IPS-18a (cell line): ENCODE measurements at regions not wholly inside any gene's neighbourhood (a gene's known extent, or its start where the extent isn't known, plus 50 kb on each side); places are given as distances from the start of the nearest gene placed in this dataset.
"Not testable (repeated sequence)": the region's sequence is repeated elsewhere in the genome, so short reads cannot be mapped to it uniquely, and the experiment has no call there.

ENCODE experiments used
- H3K27ac ChIP-seq: one replicate; pipeline ENCODE4 v1.5.1; 2013; ENCODE audit warnings: low read length
- H3K27me3 ChIP-seq: one replicate; pipeline ENCODE4 v1.6.1; 2013; ENCODE audit warnings: mild to moderate bottlenecking, low read length; ENCODE audit not compliant: control insufficient read depth, insufficient read depth
- H3K36me3 ChIP-seq: one replicate; pipeline ENCODE4 v1.6.1; 2013; ENCODE audit warnings: low read depth, low read length; ENCODE audit not compliant: control insufficient read depth
- H3K4me1 ChIP-seq: one replicate; pipeline ENCODE4 v1.6.1; 2013; ENCODE audit warnings: low read depth, low read length; ENCODE audit not compliant: control insufficient read depth
- H3K4me3 ChIP-seq: one replicate; pipeline ENCODE4 v1.5.1; 2013; ENCODE audit warnings: low read length
- H3K9ac ChIP-seq: one replicate; pipeline ENCODE4 v1.6.1; 2013; ENCODE audit warnings: mild to moderate bottlenecking, low read length, moderate library complexity
- H3K9me3 ChIP-seq: one replicate; pipeline ENCODE4 v1.6.1; 2013; ENCODE audit warnings: low read depth, low read length; ENCODE audit not compliant: control insufficient read depth

DNA sequence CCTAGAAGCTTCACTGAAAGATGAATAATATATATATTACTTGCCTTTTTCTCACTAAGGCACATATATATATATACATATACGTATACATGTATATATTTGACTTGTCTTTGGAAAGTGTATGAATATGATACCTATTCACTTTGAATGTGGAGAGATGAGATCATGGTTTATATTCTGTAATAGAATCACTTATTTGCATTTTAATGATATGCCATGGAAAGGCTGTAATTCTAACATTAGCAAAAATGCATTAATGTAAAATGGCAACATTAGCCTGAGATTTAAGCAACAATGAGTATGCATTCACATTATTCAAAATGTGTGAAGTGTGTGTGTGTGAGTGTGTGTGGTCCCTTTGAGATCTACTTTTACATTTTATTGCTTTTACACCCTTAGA lies 54.5 kb upstream of the PRKD1 start:
- Histone ChIP-seq H3K4me3 (no peak overlapping the region), H3K27me3 (no peaks in the 10 kb centered on the region), H3K27ac (no peak overlapping the region), H3K9me3 (no peaks in the 10 kb centered on the region), H3K9ac (no peak overlapping the region), H3K36me3 (no peaks in the 10 kb centered on the region), H3K4me1 (no peaks in the 10 kb centered on the region)

DNA sequence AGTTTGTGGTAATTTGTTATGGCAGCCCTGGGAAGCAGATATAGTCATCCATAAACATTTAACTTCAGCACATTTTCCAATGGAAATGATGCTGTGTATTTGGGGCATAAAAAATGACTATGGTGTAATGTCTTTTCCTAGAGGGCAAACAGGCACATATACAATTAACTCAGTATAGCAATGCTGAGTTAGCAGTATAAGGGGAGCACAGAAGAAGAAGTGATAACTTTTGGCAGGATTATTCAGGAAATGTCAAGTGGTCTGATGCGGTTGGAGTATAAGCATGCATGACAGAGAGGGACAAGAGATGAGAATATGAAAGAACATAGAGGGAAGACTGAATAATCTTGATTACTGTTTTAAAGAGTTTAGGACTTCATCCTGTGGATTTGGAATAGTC lies 55.3 kb upstream of the PRKD1 start:
- no peaks in the 10 kb centered on the region for H3K9me3 ChIP-seq
- no peak overlapping the region for H3K27ac ChIP-seq
- no peak overlapping the region for H3K9ac ChIP-seq
- no peaks in the 10 kb centered on the region for H3K36me3 ChIP-seq
- no peak overlapping the region for H3K4me3 ChIP-seq
- H3K27me3 ChIP-seq: no peaks in the 10 kb centered on the region
- H3K4me1 ChIP-seq: no peaks in the 10 kb centered on the region

DNA sequence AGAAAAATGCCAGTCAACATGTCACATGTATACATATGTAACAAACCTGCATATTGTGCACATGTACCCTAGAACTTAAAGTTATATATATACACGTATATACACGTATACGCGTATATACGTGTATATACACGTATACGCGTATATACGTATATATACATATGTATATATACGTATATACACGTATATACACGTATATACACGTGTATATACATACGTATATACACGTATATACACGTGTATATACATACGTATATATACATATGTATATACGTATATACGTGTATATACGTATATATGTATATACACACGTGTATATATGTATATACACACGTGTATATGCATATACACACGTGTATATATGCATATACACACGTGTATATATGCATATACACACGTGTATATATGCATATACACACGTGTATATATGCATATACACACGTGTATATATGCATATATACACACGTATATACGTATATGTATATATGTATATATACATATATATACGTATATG lies 62.8 kb upstream of the PRKD1 start:
- not testable (repeated sequence) for H3K4me1 ChIP-seq, H3K9ac ChIP-seq, H3K36me3 ChIP-seq, H3K4me3 ChIP-seq, H3K9me3 ChIP-seq, H3K27me3 ChIP-seq, H3K27ac ChIP-seq

DNA sequence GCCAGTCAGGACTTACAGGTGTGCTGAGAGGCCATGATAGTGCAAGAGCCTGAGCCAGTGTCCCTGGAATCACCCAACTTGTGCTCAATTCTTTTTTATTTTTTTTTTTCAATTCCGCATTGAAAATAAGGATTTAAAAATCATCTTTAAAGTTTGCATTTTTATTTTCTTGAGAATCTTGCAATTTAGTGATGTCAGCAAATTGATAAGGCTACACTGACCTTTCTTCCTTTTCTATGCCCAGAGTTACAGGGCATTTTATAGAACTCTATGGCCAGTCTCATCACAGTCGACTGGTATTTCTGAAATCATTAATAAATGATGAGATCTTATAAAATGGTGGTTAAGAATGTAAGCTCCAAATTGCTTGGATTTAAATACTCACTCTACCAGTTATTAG lies 63.3 kb upstream of the PRKD1 start:
- Histone ChIP-seq H3K27ac (no peak overlapping the region), H3K36me3 (no peaks in the 10 kb centered on the region), H3K9me3 (no peaks in the 10 kb centered on the region), H3K4me3 (no peak overlapping the region), H3K9ac (no peak overlapping the region), H3K27me3 (no peaks in the 10 kb centered on the region), H3K4me1 (no peaks in the 10 kb centered on the region)

DNA sequence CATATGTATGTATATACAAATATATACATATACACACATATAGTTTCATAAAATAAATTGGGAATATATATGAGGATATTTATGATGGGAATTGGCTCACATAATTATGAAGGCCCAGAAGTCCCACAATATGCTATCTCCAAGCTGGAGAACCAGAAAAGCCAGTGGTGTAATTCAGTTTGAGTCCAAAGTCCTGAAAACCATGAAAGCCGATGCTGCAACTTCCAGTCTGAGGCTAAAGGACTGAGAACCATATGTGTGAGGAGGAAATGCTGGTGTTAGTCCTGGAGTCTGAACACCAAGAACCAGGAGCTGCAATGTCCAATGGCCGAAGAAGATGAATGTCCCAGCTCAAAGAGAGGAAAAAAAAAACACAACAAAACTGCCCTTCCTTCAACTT lies 65.5 kb upstream of the PRKD1 start:
- no peak overlapping the region for H3K9ac ChIP-seq
- H3K27me3 ChIP-seq: no peaks in the 10 kb centered on the region
- no peaks in the 10 kb centered on the region for H3K4me1 ChIP-seq
- H3K4me3 ChIP-seq: no peak overlapping the region
- H3K36me3 ChIP-seq: no peaks in the 10 kb centered on the region
- no peaks in the 10 kb centered on the region for H3K9me3 ChIP-seq
- no peak overlapping the region for H3K27ac ChIP-seq

DNA sequence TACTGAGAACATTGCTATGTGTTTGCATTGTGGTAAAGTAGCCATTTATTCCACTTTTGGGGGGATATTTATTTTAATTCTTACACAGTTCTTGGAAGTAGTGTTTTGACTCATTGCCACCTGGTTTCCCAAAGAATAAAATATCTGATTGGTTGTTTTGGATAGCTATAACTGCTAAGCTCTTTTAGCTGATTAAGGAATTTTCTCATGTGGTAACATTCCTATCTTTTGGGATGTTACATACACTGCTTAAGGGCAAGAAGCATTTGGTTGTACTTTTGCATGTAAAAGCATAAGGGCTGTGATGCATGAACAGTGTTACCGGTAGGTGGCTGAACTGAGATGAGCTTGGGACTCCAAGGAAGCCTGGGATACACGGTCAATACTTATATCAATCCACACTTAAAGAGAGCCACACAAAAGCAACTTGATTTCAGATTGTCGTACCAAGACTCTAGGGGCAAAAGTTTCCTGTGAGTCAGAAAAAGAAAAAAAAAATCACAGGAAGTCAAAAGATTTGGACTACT lies 71.4 kb upstream of the PRKD1 start:
- Histone ChIP-seq H3K9me3 (no peaks in the 10 kb centered on the region), H3K4me1 (no peaks in the 10 kb centered on the region), H3K9ac (no peak overlapping the region), H3K36me3 (no peaks in the 10 kb centered on the region), H3K27ac (no peak overlapping the region), H3K4me3 (no peak overlapping the region), H3K27me3 (no peaks in the 10 kb centered on the region)

DNA sequence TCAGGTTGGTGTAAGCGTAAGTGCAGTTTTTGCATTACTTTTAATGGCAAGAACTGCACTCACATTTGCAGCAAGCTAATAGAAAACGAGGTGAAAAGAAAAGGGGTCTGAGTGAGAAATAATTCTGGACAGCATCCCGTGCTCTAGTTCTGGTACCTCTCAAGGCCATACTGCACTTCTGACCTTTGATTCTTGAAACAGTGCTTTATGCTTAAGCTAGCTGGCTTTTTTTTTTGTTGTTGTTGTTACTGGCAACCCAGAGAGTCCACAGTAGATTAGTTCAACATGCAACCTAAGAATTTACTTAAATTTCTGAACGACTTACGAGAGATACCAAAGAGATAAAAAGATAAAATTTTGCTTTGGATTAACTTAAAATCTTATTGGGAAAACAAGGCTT lies 75.2 kb upstream of the PRKD1 start:
- H3K4me1 ChIP-seq: peaks cover 3% of the 10 kb centered on the region
- H3K27me3 ChIP-seq: no peaks in the 10 kb centered on the region
- H3K9ac ChIP-seq: no peak overlapping the region
- H3K4me3 ChIP-seq: no peak overlapping the region
- no peaks in the 10 kb centered on the region for H3K36me3 ChIP-seq
- no peak overlapping the region for H3K27ac ChIP-seq
- no peaks in the 10 kb centered on the region for H3K9me3 ChIP-seq

DNA sequence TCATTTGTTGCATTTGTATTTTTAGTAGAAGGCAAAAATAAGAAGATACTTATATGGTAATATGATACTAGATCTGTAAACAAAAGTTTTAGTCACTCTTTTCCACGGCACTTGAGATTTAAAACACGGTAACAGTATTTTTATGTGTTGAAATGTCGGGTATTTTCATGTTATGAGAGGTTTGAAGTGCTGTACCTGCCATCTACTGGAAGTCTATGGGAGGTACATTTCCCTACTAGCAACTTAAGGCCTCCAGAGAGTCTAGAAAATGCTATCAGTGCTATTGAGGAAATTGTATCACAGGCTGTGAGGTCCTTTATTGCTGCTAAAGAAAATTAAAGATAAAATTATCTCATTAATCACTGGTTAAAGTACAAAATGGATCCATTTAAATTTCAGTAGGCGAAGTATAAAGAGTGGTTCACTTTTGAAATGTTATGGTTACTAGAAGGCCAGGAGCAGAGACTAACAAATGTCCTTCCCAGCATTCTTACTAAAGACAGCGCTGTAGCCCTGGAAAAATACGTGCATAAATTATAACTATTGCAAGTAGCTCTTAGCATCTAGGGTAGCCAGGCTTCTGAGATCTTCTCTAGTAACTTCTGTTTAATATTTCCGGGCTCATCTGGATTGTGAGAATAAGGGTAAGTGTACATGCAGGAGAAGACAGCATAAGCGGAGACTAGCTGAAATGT lies 77.6 kb upstream of the PRKD1 start:
- no peaks in the 10 kb centered on the region for H3K36me3 ChIP-seq
- peaks cover 4% of the 10 kb centered on the region for H3K9me3 ChIP-seq
- H3K9ac ChIP-seq: no peak overlapping the region
- no peak overlapping the region for H3K4me3 ChIP-seq
- no peak overlapping the region for H3K27ac ChIP-seq
- H3K27me3 ChIP-seq: no peaks in the 10 kb centered on the region
- H3K4me1 ChIP-seq: peaks cover 3% of the 10 kb centered on the region

DNA sequence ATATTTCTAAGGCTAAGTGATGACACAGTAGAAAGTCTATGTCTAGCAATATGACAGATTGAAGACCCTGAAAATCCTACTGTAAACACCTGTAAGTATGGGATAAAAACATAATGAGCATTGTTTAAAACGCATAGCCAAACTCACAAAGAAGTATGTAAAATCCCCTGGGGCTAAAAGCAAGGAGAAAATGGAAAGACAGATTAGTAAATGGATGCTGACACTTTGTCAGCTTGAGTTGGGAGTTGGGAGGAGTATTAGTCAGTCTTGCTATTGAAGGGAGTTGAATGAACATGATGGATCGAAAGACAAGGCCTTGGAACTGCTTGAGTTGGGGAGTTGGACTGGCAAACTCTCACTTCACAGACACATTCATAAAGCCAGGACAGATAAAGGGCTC lies 79.0 kb upstream of the PRKD1 start:
- Histone ChIP-seq H3K9me3 (peaks cover 4% of the 10 kb centered on the region), H3K36me3 (no peaks in the 10 kb centered on the region), H3K9ac (no peak overlapping the region), H3K4me3 (no peak overlapping the region), H3K4me1 (peaks cover 3% of the 10 kb centered on the region), H3K27me3 (no peaks in the 10 kb centered on the region), H3K27ac (no peak overlapping the region)

DNA sequence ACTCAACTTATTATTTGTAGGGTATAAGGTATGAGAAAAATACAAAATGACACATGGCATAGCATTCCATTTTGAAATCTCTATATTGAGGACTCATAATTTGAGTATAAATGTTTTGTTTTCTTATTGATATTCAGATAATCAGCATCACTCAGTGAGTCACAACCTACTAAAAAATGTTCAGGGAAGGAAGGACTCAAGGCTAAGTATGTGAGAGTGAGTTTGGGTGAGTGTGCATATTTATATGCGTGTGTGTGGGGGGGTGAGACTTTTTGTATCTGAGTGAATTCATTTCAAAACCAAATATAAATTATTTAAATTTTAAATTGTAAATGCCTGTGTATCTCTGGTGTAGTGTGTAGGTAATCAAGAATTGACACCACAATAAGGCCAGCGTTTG lies 87.8 kb upstream of the PRKD1 start:
- H3K36me3 ChIP-seq: no peaks in the 10 kb centered on the region
- H3K9ac ChIP-seq: no peak overlapping the region
- no peak overlapping the region for H3K27ac ChIP-seq

DNA sequence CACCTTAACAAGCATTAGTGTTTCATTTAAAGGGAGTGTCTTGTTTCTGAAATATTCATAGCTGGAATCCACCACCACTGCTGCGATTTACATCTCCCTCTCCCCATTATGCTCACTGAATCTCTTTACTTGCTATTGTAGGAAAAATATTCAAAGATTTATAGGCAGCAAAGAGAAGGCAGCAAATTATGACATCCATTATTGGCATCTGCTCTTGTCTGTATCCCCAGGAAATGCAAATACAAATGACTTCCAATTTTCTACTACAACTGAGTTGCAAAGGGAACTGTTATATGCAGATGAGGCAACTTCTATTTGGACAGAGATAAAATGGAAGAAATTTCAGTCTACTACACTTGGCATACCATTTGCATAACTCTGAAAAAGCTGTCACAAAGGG lies 88.4 kb upstream of the PRKD1 start:
- no peaks in the 10 kb centered on the region for H3K4me1 ChIP-seq
- H3K27me3 ChIP-seq: no peaks in the 10 kb centered on the region
- H3K4me3 ChIP-seq: no peak overlapping the region
- H3K27ac ChIP-seq: no peak overlapping the region
- H3K9me3 ChIP-seq: no peaks in the 10 kb centered on the region
- no peaks in the 10 kb centered on the region for H3K36me3 ChIP-seq
- H3K9ac ChIP-seq: no peak overlapping the region

More for the DNA sequence above, 87.8 kb upstream of the PRKD1 start:
- Histone ChIP-seq H3K4me3 (no peak overlapping the region), H3K27me3 (no peaks in the 10 kb centered on the region), H3K4me1 (no peaks in the 10 kb centered on the region), H3K9me3 (no peaks in the 10 kb centered on the region)

DNA sequence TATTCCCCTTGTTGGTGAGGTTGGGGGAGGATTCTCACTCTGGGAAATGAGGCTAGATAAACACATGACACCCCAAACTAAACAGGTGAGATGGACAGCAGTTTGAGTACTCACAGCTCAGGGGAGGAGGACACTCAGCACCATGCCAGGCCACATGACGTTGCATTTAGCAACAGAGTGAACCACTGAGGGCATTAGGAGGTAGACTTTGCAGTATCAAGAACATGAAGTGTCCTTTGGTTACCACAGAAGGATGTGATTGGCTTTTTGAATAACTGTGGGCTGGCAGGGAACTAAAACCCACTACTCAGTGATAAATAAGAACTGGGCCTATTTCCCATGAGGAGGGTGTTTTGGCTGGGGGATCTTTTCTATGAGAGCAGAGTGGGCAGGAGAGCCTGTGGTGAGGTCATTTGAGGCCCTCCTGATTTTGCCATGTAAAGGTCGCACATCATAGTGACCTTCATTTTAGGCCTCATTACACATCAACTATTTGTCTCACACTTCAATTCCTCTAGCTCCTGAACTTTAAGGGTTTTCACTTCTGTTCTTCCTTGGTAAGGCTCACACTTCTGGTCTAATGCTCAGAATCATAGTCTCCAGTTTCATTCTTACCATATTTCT lies 89.8 kb upstream of the PRKD1 start:
- Histone ChIP-seq H3K27me3 (no peaks in the 10 kb centered on the region), H3K4me1 (no peaks in the 10 kb centered on the region), H3K36me3 (no peaks in the 10 kb centered on the region), H3K9ac (no peak overlapping the region), H3K27ac (no peak overlapping the region), H3K9me3 (no peaks in the 10 kb centered on the region), H3K4me3 (no peak overlapping the region)
